Upper lobe of left lung (tissue), 6 donors: ENCODE measurements at regions not wholly inside any gene's neighbourhood (a gene's known extent, or its start where the extent isn't known, plus 50 kb on each side); places are given as distances from the start of the nearest gene placed in this dataset.
"Not testable (repeated sequence)": the region's sequence is repeated elsewhere in the genome, so short reads cannot be mapped to it uniquely, and the experiment has no call there.

Source experiments
- ATAC-seq, 2 donors: fragments of 200-7000 bp; cut with Tn5 transposase; one replicate each; pipeline ENCODE4 v1.9.1; 2022; ENCODE audit warnings: mild to moderate bottlenecking in 2 of 2, moderate library complexity in 2 of 2; ENCODE audit not compliant: low FRiP score in 2 of 2
- DNase-seq, 2 donors: peaks; one replicate each; pipeline ENCODE4 v3.0.0-alpha.2; 2019 to 2020
- H3K27ac ChIP-seq, 4 donors: fragments of 200-600 bp; sonication (generic); one replicate each; pipeline ENCODE4 v1.5.1; 2016 to 2019
- H3K27me3 ChIP-seq, 4 donors: fragments of 200-600 bp; sonication (generic); one replicate each; pipeline ENCODE4 v1.5.1; 2017 to 2019
- H3K36me3 ChIP-seq, 4 donors: fragments of 200-600 bp; sonication (generic); one replicate each; pipeline ENCODE4 v1.5.1; 2016 to 2019
- H3K4me1 ChIP-seq, 4 donors: fragments of 200-600 bp; sonication (generic); one replicate each; pipeline ENCODE4 v1.5.1; 2018 to 2019
- H3K4me3 ChIP-seq, 4 donors: fragments of 200-600 bp; sonication (generic); one replicate each; pipeline ENCODE4 v1.5.1; 2017 to 2019; ENCODE audit warnings: mild to moderate bottlenecking in 2 of 4, moderate library complexity in 1 of 4
- H3K9me3 ChIP-seq, 4 donors: fragments of 200-600 bp; sonication (generic); one replicate each; pipeline ENCODE4 v1.5.1; 2018 to 2019
- CTCF ChIP-seq, 6 experiments: fragments of 450-650 bp in 4 of 6; fragments of 200-600 bp in 2 of 6; sonication (generic) in 2 of 6; IDR thresholded peaks; one replicate each; pipeline ENCODE4 v1.5.1; 2016 to 2019; ENCODE audit warnings: antibody characterized with exemption in 6 of 6
- EP300 ChIP-seq, 4 donors: sonication (generic); formaldehyde crosslinking; IDR thresholded peaks; one replicate each; pipeline ENCODE4 v1.5.1; 2017; ENCODE audit warnings: antibody characterized with exemption in 4 of 4, control low read depth in 2 of 4
- POLR2A ChIP-seq, 4 donors: fragments of 450-650 bp; IDR thresholded peaks; one replicate each; pipeline ENCODE4 v1.5.1; 2016 to 2017; ENCODE audit warnings: antibody characterized with exemption in 4 of 4, mild to moderate bottlenecking in 2 of 4
- POLR2AphosphoS5 ChIP-seq, 2 donors: sonication (generic); formaldehyde crosslinking; IDR thresholded peaks; one replicate each; pipeline ENCODE4 v1.5.1; 2017; ENCODE audit warnings: antibody characterized with exemption in 2 of 2
- WGBS, 2 donors: methylation state at CpG; one replicate each; pipeline ENCODE4 v1.1.5; 2017 to 2018; 5-methylcytosine and 5-hydroxymethylcytosine counted together
- donor health status: DM: no; HTN: no; CAD: no; lungs with moderate emphysema.
- donor health status: DM: no; HTN: yes; CAD: no; lungs with severe emphysema.

DNA sequence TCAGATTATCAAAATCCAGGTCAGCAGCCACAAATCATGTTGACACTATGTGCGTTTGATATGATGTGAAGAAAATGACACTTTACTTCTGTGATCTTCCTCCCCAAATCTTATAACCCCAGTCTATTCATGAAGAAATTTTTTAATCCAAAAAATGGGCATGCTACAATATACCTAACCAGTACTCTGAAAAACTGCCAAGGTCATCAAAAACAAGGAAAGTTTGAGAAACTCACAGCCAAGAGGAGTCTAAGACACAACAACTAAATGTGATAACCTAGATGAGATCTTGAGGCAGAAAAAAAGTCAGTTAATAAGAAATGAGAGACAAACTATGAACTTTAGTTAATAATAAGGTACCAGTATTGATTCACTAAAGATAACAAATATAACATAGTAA, 200.6 kb upstream of the IRAK1BP1 start:
- no peaks in the 10 kb centered on the region for H3K36me3 ChIP-seq
- no peak overlapping the region for H3K4me3 ChIP-seq
- H3K9me3 ChIP-seq, result no peaks in the 10 kb centered on the region
- H3K27ac ChIP-seq, result no peak overlapping the region
- DNase-seq, result no peak
- no peaks in the 10 kb centered on the region for H3K4me1 ChIP-seq
- WGBS, 2 donors, result 73 to 80% methylated on average over 1 of the region's 1 CpG
- TF ChIP-seq POLR2A (IDR thresholded peaks at IDR 0.05) (no peak), POLR2AphosphoS5 (IDR thresholded peaks at IDR 0.05) (no peak), EP300 (IDR thresholded peaks at IDR 0.05) (no peak)
- H3K27me3 ChIP-seq, result no peaks in the 10 kb centered on the region
- ATAC-seq, result no peak

GRCh38 chr6:78670156-78670555, 197.2 kb upstream of the IRAK1BP1 start:
- ATAC-seq (no peak), DNase-seq (no peak)
- 72 to 79% methylated on average over 2 of the region's 2 CpGs for WGBS, 2 donors
- no peak overlapping the region for H3K27ac ChIP-seq
- no peaks in the 10 kb centered on the region for H3K27me3 ChIP-seq
- no peak overlapping the region for H3K4me3 ChIP-seq
- no peaks in the 10 kb centered on the region for H3K9me3 ChIP-seq
- H3K36me3 ChIP-seq, result no peaks in the 10 kb centered on the region
- no peaks in the 10 kb centered on the region for H3K4me1 ChIP-seq
- TF ChIP-seq POLR2A (IDR thresholded peaks at IDR 0.05) (no peak), POLR2AphosphoS5 (IDR thresholded peaks at IDR 0.05) (no peak), EP300 (IDR thresholded peaks at IDR 0.05) (no peak), CTCF (IDR thresholded peaks at IDR 0.05) (no peak)

DNA sequence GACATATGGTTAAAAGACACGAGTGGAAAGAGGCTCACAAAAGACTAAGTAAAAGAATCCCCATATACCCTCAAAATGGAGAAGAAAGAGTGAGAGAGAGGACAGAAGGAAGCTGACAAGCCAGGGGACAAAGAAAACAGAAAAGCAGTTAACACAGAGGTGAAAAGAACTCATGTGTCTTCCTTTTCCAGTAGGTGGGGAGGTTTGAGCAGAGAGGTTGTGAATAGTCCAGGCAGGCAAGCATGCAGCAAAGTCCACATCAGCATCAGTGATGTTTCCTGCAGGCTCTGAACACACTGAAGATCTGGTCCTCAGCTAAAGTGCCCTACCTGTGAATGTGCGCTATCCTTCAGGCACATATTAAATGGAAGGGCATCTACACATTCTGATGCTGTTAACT, 196.5 kb upstream of the IRAK1BP1 start:
- WGBS, 2 donors, result 63 to 66% methylated on average over 2 of the region's 2 CpGs
- Histone ChIP-seq H3K4me1 (no peaks in the 10 kb centered on the region), H3K36me3 (no peaks in the 10 kb centered on the region), H3K27ac (no peak overlapping the region), H3K9me3 (no peaks in the 10 kb centered on the region), H3K27me3 (no peaks in the 10 kb centered on the region), H3K4me3 (no peak overlapping the region)
- ATAC-seq (no peak), DNase-seq (no peak)
- TF ChIP-seq EP300 (IDR thresholded peaks at IDR 0.05) (no peak), CTCF (IDR thresholded peaks at IDR 0.05) (no peak), POLR2AphosphoS5 (IDR thresholded peaks at IDR 0.05) (no peak), POLR2A (IDR thresholded peaks at IDR 0.05) (no peak)

DNA sequence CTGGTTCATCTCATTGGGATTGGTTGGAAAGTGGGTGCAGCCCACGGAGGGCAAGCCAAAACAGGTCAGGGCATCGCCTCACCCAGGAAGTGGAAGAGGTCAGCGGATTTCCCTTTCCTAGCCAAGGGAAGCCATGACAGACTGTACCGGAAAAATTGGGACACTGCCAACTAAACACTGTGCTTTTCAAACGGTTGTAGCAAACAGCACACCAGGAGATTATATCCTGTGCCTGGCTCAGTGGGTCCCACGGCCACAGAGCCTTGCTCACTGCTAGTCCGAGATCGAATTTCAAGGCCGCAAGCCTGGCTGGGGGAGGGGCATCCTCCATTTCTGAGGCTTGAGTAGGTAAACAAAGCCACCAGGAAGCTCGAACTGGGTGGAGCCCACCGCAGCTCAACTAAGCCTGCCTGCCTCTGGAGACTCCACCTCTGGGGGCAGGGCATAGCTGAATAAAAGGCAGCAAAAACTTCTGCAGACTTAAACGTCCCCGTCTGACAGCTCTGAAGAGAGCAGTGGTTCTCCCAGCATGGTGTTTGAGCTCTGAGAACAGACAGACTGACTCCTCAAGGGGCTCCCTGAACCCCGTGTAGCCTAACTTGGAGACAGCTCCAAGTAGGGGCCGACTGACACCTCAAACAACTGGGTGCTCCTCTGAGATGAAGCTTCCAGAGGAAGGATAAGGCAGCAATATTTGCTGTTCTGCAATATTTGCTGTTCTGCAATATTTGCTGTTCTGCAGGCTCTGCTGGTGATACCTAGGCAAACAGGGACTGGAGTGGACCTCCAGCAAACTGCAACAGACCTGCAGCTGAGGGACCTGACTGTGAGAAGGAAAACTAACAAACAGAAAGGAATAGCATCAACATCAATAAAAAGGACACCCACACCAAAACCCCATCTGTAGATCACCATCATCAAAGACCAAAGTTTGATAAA, 191.0 kb upstream of the IRAK1BP1 start:
- H3K9me3 ChIP-seq, DNase-seq, H3K27me3 ChIP-seq, H3K4me1 ChIP-seq, H3K27ac ChIP-seq, ATAC-seq, H3K4me3 ChIP-seq, H3K36me3 ChIP-seq: not testable (repeated sequence)
- WGBS, 2 donors, result 80 to 81% methylated on average over 13 to 14 of the region's 15 CpGs

DNA sequence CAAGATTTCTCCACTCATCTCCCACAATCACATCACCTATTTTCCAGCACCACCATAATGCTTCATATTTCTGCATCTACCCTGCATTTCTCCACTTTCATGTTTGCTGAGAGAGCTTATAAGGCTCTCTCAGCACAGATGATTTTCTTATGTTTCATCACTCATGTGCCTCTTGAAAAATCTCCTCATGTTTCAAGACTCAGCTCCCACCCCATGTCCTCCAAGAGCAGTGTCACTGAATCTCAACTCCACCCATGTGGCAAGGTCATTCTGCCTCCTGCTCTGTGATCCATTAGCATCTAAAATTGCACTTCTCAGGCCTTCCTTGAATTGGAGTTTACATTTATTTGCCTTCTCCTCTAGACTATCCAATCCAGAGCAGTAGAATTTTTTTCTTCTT, 178.7 kb upstream of the IRAK1BP1 start:
- Histone ChIP-seq H3K4me3 (no peak overlapping the region), H3K9me3 (no peaks in the 10 kb centered on the region), H3K4me1 (no peaks in the 10 kb centered on the region), H3K36me3 (no peaks in the 10 kb centered on the region), H3K27ac (no peak overlapping the region), H3K27me3 (no peaks in the 10 kb centered on the region)
- DNase-seq, result no peak
- no peak for ATAC-seq
- TF ChIP-seq EP300 (IDR thresholded peaks at IDR 0.05) (no peak), POLR2AphosphoS5 (IDR thresholded peaks at IDR 0.05) (no peak), POLR2A (IDR thresholded peaks at IDR 0.05) (no peak), CTCF (IDR thresholded peaks at IDR 0.05) (no peak)

GRCh38 chr6:78693835-78694234, 173.5 kb upstream of the IRAK1BP1 start:
- 81 to 83% methylated on average over 2 of the region's 2 CpGs for WGBS, 2 donors
- no peaks in the 10 kb centered on the region for H3K9me3 ChIP-seq
- H3K36me3 ChIP-seq, result no peaks in the 10 kb centered on the region
- DNase-seq (no peak), ATAC-seq (no peak)
- no peak overlapping the region for H3K4me3 ChIP-seq
- H3K27ac ChIP-seq, result no peak overlapping the region
- no peaks in the 10 kb centered on the region for H3K4me1 ChIP-seq
- H3K27me3 ChIP-seq, result no peaks in the 10 kb centered on the region
- TF ChIP-seq POLR2AphosphoS5 (IDR thresholded peaks at IDR 0.05), result no peak
- no peak for TF ChIP-seq EP300 (IDR thresholded peaks at IDR 0.05)
- no peak for TF ChIP-seq POLR2A (IDR thresholded peaks at IDR 0.05)

- not testable (repeated sequence) for H3K4me1 ChIP-seq, H3K4me3 ChIP-seq, H3K9me3 ChIP-seq, H3K36me3 ChIP-seq, H3K27ac ChIP-seq, ATAC-seq, H3K27me3 ChIP-seq
- 79 to 89% methylated on average over 7 to 8 of the region's 10 CpGs for WGBS, 2 donors
- DNase-seq, result peak in 1 of 2 donors; percentile 8
Measured at GRCh38 chr6:78694628-78695027, 172.7 kb upstream of the IRAK1BP1 start.
